Endothelial cell of umbilical vein (primary cell): ENCODE measurements at regions not wholly inside any gene's neighbourhood (a gene's known extent, or its start where the extent isn't known, plus 50 kb on each side); places are given as distances from the start of the nearest gene placed in this dataset.

Source experiments
- BruUV-seq: library from RNA; stranded (reverse); fragments of 400-500 nt; replicated peaks from 2 replicates; lab custom pipeline; 2021; lab: Mats Ljungman, UMichigan
- CTCF ChIA-PET: fragments of 300-600, 350-600 bp; sonication (Branson Sonifier 250); formaldehyde crosslinking; loops from one replicate; lab custom pipeline; 2021; ENCODE audit warnings: antibody characterized with exemption, inconsistent platforms; lab: Charles Lee
- POLR2A ChIA-PET: fragments of 300-600, 350-600 bp; sonication (Branson Sonifier 250); formaldehyde crosslinking; loops from one replicate; lab custom pipeline; 2021; ENCODE audit warnings: antibody characterized with exemption, inconsistent platforms; lab: Charles Lee
- DNase-seq: peaks from one replicate; pipeline ENCODE4 v3.0.0-alpha.2; 2011; ENCODE audit warnings: low read depth, low spot score
- FAIRE-seq: peaks from 2 replicates; lab custom pipeline; 2011; peaks lifted over from hg19 to GRCh38; lab: Jason Lieb, UNC
- H2AFZ ChIP-seq: 2 replicates; pipeline ENCODE4 v1.6.0; 2012; ENCODE audit warnings: low read depth, low read length, control low read depth, inconsistent platforms
- H3K27ac ChIP-seq: 2 replicates; pipeline ENCODE4 v1.5.1; 2011; ENCODE audit warnings: low read depth, mild to moderate bottlenecking, control low read depth, low read length, moderate library complexity; ENCODE audit not compliant: insufficient read depth
- H3K27me3 ChIP-seq, 2 experiments: 2 replicates each; pipeline versions ENCODE4 v1.6.0 to v1.6.1; 2011; ENCODE audit warnings: low read length in 2 of 2, mixed read lengths in 1 of 2; ENCODE audit not compliant: control insufficient read depth in 2 of 2, insufficient read depth in 2 of 2
- H3K36me3 ChIP-seq, 2 experiments: 2 replicates in 1 of 2; 3 replicates in 1 of 2; pipeline ENCODE4 v1.5.1; 2011; ENCODE audit warnings: low read length in 2 of 2, mild to moderate bottlenecking in 1 of 2, moderate library complexity in 1 of 2; ENCODE audit not compliant: control insufficient read depth in 2 of 2, insufficient read depth in 2 of 2; ENCODE audit errors: extremely low read depth in 1 of 2
- H3K4me1 ChIP-seq: 3 replicates; pipeline ENCODE4 v1.5.1; 2011; ENCODE audit warnings: mild to moderate bottlenecking, low read length; ENCODE audit not compliant: control insufficient read depth, insufficient read depth; ENCODE audit errors: extremely low read depth
- H3K4me2 ChIP-seq: 2 replicates; pipeline ENCODE4 v1.6.1; 2011; ENCODE audit warnings: low read length, control low read depth, mixed read lengths; ENCODE audit not compliant: insufficient read depth
- H3K4me3 ChIP-seq, 3 experiments: fragments of 200-600 bp in 1 of 3; sonication (generic), shearing (Covaris generic) in 1 of 3; replicated peaks in 1 of 3; 2 replicates each; pipeline ENCODE4 v1.5.1; 2011 to 2016; ENCODE audit warnings: control low read depth in 3 of 3, low read length in 3 of 3, mild to moderate bottlenecking in 2 of 3, inconsistent platforms in 1 of 3, low read depth in 1 of 3, moderate library complexity in 1 of 3; ENCODE audit not compliant: insufficient read depth in 1 of 3
- H3K79me2 ChIP-seq: 2 replicates; pipeline ENCODE4 v1.6.0; 2012; ENCODE audit warnings: low read length, inconsistent platforms; ENCODE audit not compliant: control insufficient read depth, insufficient read depth
- H3K9ac ChIP-seq: replicated peaks from 2 replicates; pipeline ENCODE3; 2011; ENCODE audit warnings: low read length, control low read depth; ENCODE audit not compliant: insufficient read depth; ENCODE audit errors: extremely low read depth
- H3K9me1 ChIP-seq: replicated peaks from 3 replicates; pipeline ENCODE4 v1.6.0; 2011; ENCODE audit warnings: mild to moderate bottlenecking, low read length; ENCODE audit not compliant: control insufficient read depth, insufficient read depth; ENCODE audit errors: extremely low read depth
- H3K9me3 ChIP-seq: replicated peaks from 2 replicates; pipeline ENCODE4 v1.5.1; 2012; ENCODE audit warnings: low read length, inconsistent platforms; ENCODE audit not compliant: control insufficient read depth, insufficient read depth
- H4K20me1 ChIP-seq: replicated peaks from 2 replicates; pipeline ENCODE3; 2011; ENCODE audit warnings: mild to moderate bottlenecking, low read length; ENCODE audit not compliant: control insufficient read depth, insufficient read depth; ENCODE audit errors: extremely low read depth
- EZH2 ChIP-seq: IDR thresholded peaks from 2 replicates; pipeline ENCODE4 v1.6.1; 2012; ENCODE audit warnings: borderline replicate concordance, low read depth, mild to moderate bottlenecking, moderate library complexity, low read length, inconsistent platforms; ENCODE audit not compliant: severe bottlenecking
- FOS ChIP-seq: IDR thresholded peaks from 2 replicates; pipeline ENCODE4 v1.6.1; 2011; ENCODE audit warnings: mild to moderate bottlenecking, low read length, moderate library complexity, borderline replicate concordance; ENCODE audit not compliant: insufficient read depth
- GATA2 ChIP-seq: IDR thresholded peaks from 2 replicates; pipeline ENCODE4 v1.7.0; 2011; ENCODE audit warnings: low read depth, mild to moderate bottlenecking, moderate library complexity, mixed read lengths, low read length; ENCODE audit not compliant: insufficient read length, insufficient read depth
- JUN ChIP-seq: IDR thresholded peaks from 2 replicates; pipeline ENCODE4 v1.6.1; 2011; ENCODE audit warnings: borderline replicate concordance, low read depth; ENCODE audit not compliant: insufficient read length, insufficient read depth
- MYC ChIP-seq: IDR thresholded peaks from one replicate; pipeline ENCODE4 v1.6.1; 2011; ENCODE audit warnings: mild to moderate bottlenecking, low read depth, low read length
- POLR2A ChIP-seq: IDR thresholded peaks from 2 replicates; pipeline ENCODE4 v1.6.1; 2012; ENCODE audit warnings: low read depth, mild to moderate bottlenecking, control low read depth, low read length
- POLR2AphosphoS5 ChIP-seq: IDR thresholded peaks from 2 replicates; pipeline ENCODE4 v1.6.1; 2012; ENCODE audit warnings: low read depth, mild to moderate bottlenecking, control low read depth, low read length, moderate library complexity; ENCODE audit not compliant: insufficient read depth
- dilution Hi-C: fragments of 300-500 bp; cut with MboI; formaldehyde crosslinking; loops from one replicate; pipeline ENCODE4 v1.15.0; 2019; ENCODE audit warnings: low sequenced_read_pairs; ENCODE audit not compliant: extremely low pct_ligation_motif_present
- intact Hi-C: fragments of 100-400 bp; cut with micrococcal nuclease; formaldehyde crosslinking; loops from one replicate; pipeline ENCODE4 v1.10.0; 2022
- TF ChIP-seq, protein P1 (sequence below), 2 donors: IDR thresholded peaks; 1 replicate in 1 of 2; 2 replicates in 1 of 2; pipeline ENCODE4 v1.5.1; 2011; ENCODE audit warnings: low read length in 2 of 2, mild to moderate bottlenecking in 2 of 2, moderate library complexity in 2 of 2, control low read depth in 1 of 2, inconsistent platforms in 1 of 2, low read depth in 1 of 2; ENCODE audit not compliant: insufficient read depth in 1 of 2; ENCODE audit errors: extremely low read depth in 1 of 2
- TF ChIP-seq, protein P2 (sequence below): IDR thresholded peaks from 2 replicates; pipeline ENCODE4 v1.6.1; 2011; ENCODE audit not compliant: insufficient read depth, insufficient read length

DNA sequence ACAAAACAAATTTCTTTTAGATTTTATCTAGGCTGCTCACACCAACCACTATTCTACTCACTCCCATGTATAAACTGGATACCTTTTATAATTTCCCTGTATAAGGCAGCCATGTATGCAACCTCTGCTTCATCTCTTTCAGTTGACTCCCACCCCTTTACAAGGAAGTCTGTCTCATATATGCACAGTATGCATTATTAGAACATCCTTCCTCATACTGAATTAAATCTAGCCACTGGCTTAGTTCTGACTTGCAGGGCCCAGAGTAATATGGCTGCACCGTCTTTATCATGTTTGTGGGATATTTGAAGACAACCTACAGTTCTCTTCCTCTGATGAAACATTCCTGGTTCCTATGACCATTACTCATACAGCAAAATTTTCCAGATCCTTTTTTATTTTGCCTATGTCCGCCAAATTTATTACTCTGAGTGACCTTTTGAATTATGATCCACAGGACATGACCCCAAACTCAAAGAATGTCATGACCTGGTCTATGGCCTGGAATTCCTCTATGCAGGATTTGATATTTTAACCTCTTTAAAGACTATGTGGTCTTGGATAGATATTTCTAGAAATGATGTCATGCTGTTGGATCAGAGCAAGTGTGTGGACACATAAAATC lies 76.6 kb upstream of the ITGA1 start:
- TF ChIP-seq EZH2 (no peak), FOS (peak; percentile 11), POLR2A (no peak), JUN (no peak)
- TF ChIP-seq, protein P1, sequence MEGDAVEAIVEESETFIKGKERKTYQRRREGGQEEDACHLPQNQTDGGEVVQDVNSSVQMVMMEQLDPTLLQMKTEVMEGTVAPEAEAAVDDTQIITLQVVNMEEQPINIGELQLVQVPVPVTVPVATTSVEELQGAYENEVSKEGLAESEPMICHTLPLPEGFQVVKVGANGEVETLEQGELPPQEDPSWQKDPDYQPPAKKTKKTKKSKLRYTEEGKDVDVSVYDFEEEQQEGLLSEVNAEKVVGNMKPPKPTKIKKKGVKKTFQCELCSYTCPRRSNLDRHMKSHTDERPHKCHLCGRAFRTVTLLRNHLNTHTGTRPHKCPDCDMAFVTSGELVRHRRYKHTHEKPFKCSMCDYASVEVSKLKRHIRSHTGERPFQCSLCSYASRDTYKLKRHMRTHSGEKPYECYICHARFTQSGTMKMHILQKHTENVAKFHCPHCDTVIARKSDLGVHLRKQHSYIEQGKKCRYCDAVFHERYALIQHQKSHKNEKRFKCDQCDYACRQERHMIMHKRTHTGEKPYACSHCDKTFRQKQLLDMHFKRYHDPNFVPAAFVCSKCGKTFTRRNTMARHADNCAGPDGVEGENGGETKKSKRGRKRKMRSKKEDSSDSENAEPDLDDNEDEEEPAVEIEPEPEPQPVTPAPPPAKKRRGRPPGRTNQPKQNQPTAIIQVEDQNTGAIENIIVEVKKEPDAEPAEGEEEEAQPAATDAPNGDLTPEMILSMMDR (IDR thresholded peaks at IDR 0.05; ENCODE audit: extremely low read depth in 1 of 2, insufficient read depth in 1 of 2, low read depth in 1 of 2, low read length in 2 of 2), result no peak
- ChIA-PET CTCF (interaction anchor here (1.7 kb wide), 1 partner anchor 204 kb away, joined by 6 read pairs; no protein-coding TSS in a partner anchor), POLR2A (no interaction called here)
- Histone ChIP-seq H4K20me1 (no peaks in the 10 kb centered on the region), H3K4me1 (peaks cover 18% of the 10 kb centered on the region), H3K9me3 (no peaks in the 10 kb centered on the region), H3K27me3 (no peaks in the 10 kb centered on the region), H3K4me3 (no peak overlapping the region), H2AFZ (no peak overlapping the region), H3K4me2 (no peak overlapping the region), H3K27ac (no peak overlapping the region), H3K79me2 (no peaks in the 10 kb centered on the region), H3K36me3 (no peaks in the 10 kb centered on the region), H3K9ac (no peak overlapping the region), H3K9me1 (no peaks in the 10 kb centered on the region)
- BruUV-seq, result no TSS peak
- intact Hi-C loops, result no loop called here
- FAIRE-seq, result no peak
- peak; percentile 54 for DNase-seq
- dilution Hi-C loops, result no loop called here

DNA sequence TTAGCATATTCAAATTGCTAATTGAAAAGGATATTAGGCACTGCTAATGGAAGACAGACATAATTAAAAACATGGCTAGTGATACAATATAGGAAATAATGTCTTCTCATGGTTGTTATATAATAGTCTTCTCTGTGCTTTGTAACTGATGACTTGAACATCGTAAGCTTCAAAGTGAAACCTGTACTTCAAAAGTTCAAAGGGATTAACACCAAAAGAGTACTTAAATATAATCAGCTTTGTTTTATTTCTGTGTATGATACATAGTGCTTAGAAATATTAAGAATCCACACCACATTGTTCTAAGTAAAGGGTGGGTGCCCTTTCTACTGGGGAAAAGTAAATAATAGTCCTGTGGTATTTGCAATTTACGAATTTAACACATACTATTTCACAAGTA lies 75.4 kb upstream of the ITGA1 start:
- no peak overlapping the region for H3K9ac ChIP-seq
- no peaks in the 10 kb centered on the region for H3K9me3 ChIP-seq
- H4K20me1 ChIP-seq, result no peaks in the 10 kb centered on the region
- H2AFZ ChIP-seq, result no peak overlapping the region
- no peak overlapping the region for H3K4me3 ChIP-seq
- no peak for TF ChIP-seq EZH2
- no peak for TF ChIP-seq FOS
- TF ChIP-seq, protein P2, sequence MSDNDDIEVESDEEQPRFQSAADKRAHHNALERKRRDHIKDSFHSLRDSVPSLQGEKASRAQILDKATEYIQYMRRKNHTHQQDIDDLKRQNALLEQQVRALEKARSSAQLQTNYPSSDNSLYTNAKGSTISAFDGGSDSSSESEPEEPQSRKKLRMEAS, result no peak
- TF ChIP-seq, protein P1 (IDR thresholded peaks at IDR 0.05; ENCODE audit: extremely low read depth in 1 of 2, insufficient read depth in 1 of 2, low read depth in 1 of 2, low read length in 2 of 2), result no peak
- no peak for TF ChIP-seq MYC
- no peak for TF ChIP-seq JUN
- TF ChIP-seq POLR2A, result no peak
- TF ChIP-seq GATA2, result no peak
- TF ChIP-seq POLR2AphosphoS5, result no peak
- H3K4me1 ChIP-seq, result peaks cover 14% of the 10 kb centered on the region
- dilution Hi-C loops (no loop called here), intact Hi-C loops (no loop called here)
- BruUV-seq, result no TSS peak
- ChIA-PET CTCF (no interaction called here), POLR2A (no interaction called here)
- DNase-seq (no peak), FAIRE-seq (no peak)
- H3K9me1 ChIP-seq, result no peaks in the 10 kb centered on the region
- no peaks in the 10 kb centered on the region for H3K27me3 ChIP-seq
- no peaks in the 10 kb centered on the region for H3K79me2 ChIP-seq
- H3K27ac ChIP-seq, result no peak overlapping the region
- H3K4me2 ChIP-seq, result no peak overlapping the region
- H3K36me3 ChIP-seq, result no peaks in the 10 kb centered on the region
